HG02571 (cell line): ENCODE measurements at regions not wholly inside any gene's neighbourhood (a gene's known extent, or its start where the extent isn't known, plus 50 kb on each side); places are given as distances from the start of the nearest gene placed in this dataset.

Experiments
- ATAC-seq: cut with Tn5 transposase; IDR thresholded peaks from one replicate; pipeline ENCODE4 v1.9.1; 2021; ENCODE audit warnings: mild to moderate bottlenecking, moderate library complexity; ENCODE audit not compliant: unreplicated experiment

DNA sequence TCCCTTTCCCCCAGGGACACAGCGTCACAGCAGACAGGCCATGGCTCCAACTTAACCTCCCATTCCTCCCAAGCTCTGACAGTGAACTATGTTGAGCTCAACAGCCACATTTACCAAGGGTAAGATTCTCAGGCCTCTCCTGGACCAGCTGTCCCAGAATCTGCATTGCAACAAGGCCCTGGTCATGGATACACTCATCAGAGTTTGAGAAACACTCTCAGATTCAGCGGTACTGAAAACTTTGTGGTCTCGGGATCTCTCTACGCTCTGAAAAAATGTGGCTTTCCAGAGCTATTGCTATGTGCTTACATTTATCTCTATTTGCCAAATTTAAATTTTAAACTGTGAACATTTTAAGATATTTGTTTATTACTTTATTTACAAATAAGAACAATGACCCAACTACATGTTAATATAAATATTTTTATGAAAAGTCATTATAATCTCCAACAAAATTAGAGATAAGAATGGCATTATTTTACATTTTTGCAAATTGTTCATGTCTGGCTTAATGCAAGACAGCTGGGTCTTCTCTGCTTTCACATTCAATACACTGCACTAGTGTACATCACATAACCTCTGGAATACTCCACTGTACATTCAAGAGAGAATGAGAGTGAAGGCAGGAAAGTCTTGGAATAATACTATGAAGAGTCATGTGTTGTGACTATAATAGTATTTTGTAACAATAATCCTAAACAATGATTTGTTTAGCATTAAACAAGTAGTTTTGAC is 190.9 kb upstream of the PITRM1 start:
- no peak for ATAC-seq

DNA sequence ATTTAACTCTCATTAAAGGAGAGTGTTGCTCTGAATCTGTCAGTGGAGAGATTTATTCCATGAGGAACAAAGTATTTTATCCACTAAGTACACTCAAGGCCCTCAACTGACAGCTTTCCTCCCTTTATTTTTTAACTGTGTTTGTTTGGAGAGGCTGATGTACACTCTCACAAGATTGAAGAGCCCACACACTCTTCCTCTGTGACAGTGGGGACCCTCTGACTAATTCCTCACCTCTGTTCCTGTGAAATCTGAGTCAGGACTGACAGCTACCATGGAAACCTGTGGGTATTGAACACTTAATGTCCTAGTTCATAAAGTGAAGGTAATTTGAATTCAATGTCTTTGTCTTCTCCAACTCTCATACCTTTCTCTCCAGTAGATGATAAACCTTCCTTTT is 189.8 kb upstream of the PITRM1 start:
- no peak for ATAC-seq

DNA sequence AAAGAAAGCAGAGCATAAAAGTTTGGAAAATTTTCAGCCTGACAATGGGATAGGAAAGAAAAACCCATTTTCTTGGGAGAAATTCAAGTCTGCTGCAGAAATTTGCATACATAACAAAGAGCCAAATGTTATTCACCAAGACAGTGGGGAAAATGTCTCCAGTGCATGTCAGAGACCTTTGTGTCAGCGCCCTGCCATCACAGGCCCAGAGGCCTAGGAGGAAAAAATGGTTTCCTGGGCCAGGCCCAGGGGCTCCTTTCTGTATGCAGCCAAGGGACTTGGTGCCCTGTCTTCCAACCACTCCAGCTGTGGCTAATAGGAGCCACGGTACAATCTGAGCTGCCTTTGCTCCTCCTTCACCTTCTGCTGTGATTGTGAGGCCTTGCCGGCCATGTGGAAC is 189.1 kb upstream of the PITRM1 start:
- ATAC-seq = no peak

DNA sequence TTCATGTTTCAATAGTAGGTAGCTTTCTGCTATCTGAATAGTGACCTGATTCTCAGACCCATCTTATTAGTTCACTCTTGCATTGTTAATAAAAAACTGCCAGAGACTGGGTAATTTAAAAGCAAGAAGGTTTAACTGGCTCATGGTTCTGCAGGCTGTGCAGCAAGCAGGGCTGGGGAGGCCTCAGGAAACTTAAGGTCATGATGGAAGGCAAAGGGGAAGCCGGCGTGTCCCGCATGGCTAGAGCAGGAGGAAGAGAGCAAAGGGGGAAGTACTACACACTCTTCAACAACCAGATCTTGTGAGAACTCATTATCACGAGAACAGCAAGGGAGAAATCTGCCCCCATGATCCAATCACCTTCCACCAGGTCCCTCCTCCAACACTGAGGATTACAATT is 185.2 kb upstream of the PITRM1 start:
- ATAC-seq = no peak

DNA sequence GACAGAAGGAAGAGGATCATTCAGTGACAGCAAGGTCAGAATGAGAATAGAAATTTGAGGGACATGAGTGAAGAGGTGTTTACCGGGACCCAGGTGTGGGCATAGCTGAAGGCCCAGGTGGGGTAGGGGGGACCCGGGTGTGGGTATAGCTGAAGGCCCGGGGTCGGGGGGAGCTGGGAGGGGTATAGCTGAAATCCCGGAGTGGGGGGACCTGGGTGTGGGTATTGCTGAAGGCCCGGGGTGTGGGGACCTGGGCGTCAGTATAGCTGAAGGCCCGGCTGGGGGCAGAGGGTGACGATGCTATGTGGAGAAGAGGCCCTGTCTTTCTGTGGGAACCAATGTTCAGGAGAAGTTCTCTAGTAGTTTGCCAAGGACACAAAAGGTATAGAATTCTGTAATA is 183.0 kb upstream of the PITRM1 start:
- ATAC-seq = no peak

DNA sequence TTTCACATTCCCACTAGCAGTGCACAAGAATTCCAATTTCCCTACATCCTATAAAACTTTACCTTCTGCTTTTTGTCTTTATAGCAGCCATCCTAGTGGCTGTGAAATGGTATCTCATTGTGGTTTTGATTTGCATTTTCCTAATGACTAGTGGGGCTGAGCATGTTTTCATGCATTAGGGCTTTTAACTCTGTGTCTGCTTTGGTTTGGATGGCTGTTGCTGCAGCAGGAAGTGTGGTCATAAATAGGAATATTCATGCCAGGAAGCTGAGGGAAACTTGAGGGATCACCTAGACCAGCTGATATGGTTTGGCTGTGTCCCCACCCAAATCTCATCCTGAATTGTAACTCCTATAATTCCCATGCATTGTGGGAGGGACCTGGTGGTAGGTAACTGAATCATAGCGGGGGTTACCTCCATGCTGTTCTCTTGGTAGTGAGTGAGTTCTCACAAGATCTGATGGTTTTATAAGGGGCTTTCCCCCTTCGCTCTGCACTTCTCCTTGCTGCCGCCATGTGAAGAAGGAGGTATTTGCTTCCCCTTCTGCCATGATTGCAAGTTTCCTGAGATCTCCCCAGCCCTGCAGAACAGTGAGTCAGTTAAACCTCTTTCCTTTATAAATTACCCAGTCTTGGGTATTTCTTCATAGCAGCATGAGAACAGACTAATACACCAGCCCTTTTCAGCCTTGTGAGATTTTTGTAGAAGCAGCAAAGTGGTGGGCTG is 181.8 kb upstream of the PITRM1 start:
- ATAC-seq = no peak

DNA sequence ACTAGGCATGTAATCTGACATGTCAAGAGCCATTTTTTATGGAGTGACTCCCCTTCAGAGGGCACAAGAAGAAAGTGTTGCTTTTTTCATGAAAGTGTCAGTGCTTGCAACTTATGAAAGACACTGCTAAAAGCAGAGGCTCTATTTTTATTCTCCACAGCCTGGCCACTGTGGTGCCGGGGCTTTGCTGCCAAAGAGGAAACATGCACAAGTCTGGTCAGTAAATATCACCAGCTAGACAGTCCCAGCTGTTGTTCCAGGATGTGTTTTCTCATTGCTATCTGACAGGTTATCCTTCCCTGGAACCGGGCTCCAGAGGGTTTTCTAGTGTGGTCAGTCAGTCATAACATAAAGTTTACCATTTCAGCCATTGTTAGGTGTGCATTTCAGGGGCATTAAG is 180.7 kb upstream of the PITRM1 start:
- no peak for ATAC-seq

DNA sequence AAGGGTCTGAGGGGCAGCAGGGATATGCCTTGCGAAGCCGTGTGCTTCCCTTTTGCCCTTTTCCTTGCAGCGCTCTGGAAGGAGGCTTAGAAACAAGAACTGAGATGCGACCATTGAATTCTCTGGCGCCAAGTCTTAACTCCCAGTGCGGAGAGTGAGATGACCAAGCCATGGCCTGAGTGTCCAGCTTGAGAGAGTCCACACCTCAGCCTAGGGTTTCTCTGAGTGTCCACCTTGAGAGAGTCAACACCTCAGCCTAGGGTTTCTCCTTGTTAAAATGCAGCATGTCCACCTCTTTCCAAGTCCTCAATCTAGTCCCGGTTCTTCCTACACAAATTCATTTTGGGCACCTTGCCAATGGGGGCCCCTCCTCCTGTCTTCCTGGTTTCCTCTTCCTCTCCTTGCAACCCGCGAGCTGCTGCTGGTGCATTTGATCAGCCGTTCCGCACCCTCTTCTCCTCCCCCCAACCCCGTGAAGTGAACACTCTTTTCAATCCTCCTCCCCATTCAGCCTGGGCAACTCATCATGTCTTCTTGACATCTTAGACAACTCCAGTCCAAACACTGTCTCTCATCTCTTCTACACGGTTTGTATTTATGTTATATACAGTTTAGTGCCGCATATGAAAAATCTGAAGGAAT is 178.2 kb upstream of the PITRM1 start:
- no peak for ATAC-seq

DNA sequence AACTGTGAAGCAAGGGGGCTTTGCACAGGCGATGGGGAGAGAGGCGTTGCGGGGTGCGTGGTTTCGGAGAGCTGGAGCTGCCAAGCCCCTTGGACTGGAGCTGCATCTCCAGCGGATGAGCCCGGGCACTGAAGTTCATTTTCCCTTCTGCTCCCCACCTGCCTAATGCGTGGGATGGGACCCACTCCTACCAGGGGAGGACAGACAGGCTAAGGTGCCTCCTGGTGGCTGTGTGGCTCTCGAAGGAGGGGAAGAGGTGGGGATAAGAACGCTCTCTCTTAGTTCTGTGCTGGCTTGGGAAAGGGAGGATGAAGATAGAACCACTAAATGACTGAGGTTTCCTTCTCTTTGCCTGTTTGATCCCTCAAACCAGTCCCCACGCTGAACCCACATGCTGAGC is 177.6 kb upstream of the PITRM1 start:
- no peak for ATAC-seq

DNA sequence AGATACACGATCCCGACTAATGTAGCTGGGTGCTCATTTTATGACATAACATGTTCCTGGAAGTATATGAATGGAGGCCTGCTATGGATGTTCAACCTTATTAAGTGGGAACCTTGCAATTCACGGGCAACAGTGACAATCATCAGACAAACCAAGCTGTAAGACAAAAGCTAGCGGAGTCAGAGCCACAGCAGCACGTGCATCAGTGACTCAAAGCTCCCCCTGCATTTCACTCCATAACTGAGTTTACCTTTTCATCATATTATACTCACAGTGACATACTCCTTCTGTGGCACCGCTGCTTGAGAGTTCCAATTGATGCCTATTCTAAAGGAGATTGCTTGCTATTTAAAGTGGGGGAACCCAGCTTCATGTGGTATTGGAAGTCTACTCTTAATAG is 176.0 kb upstream of the PITRM1 start:
- ATAC-seq = no peak

DNA sequence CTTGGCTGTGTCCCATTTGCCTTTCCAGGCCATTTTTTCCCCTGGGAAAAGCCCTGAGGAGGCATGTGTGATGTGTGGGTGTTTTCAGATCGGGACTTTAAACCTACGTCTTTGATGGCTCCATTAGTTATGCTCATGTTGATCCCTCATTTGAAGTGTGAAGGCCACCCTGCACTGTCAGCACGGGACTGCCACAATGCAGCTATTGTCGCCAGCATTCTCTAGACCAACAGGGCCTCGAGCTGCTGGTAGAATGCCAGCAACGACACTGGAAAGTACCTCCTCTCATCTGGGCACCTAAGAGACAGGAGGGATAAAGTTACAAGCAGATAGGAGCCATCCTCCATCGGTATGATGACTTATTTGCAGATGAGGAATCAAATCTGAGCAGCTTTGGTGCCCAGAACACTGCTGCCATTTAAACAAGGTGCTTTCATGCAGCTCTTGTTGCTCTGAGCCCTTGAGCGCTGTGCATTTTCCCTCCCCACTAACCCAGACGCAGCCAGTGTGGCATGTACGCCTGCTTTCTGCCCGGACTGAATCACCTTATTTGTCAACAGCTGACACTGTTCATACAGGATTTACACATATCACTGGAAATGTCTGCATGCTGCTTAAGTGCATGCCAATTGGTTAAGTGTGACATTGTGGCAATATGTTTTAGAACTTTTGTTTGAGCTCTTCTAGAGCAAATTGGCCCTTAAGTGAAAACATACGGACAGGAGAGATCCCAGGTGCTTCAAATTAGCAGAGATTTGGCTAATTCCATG is 175.0 kb upstream of the PITRM1 start:
- no peak for ATAC-seq

DNA sequence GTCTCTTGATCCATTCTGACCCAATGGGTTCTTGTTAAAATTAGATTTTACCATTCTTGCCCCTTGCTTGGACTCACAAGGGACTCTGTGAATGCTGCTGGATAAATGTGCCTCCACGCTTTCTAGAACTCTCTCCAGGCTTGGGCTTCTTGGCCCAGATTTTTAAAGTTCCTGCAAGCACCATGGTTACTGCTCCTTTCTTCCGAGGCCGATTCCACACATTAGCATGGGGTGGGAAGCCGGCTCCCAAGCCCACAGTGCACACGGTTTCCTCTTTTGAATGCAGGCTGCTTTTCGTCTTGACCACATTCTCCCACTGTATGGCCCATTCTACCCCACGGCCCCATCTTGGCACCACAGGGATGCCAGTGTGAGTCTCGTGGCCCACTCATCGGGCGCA is 174.3 kb upstream of the PITRM1 start:
- ATAC-seq = no peak

DNA sequence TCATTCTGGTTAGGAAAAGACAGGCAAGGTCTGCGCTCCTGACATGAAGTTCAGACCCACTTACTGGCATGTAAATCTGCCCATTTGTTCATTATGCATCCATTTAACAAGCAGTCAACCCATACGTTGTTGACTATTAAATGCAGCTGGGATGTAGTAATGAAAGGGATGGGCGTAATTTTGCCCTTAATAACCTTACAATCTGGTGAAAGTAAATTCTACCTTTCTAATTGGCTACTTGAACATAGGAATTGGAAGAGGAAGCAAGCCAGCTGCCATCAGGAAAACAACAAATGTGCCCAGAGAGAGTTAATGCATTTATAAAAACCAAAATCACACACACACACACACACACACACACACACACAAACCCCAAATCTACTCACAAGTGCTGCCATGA is 170.2 kb upstream of the PITRM1 start:
- ATAC-seq = no peak

DNA sequence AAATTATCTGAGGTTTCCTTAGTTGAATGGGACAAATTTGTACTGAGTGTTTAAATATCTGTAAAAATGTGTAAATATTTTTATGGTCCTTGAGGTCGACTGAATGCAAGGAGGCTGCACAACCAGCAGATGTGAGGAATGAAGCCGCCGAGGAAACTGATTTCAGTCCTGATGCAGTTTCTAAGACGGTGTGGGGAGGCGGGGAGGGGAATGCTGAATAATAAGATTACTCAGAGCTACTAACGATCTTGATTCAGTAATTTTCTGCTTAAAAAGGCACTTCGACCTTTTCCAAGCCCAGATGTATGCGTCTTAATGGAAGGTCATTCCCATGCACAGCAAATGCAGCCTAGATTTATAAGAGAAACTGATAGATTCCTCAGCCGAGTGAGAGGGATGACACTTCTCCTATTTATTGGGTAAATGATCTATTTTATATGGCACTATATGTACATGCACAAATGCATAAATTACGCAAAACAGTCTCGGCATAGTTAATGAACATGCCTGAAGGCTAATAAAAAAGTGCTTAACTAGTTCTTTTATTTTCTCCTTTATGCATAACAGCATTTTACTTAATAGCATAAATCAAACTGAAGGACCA is 167.6 kb upstream of the PITRM1 start:
- ATAC-seq = no peak

DNA sequence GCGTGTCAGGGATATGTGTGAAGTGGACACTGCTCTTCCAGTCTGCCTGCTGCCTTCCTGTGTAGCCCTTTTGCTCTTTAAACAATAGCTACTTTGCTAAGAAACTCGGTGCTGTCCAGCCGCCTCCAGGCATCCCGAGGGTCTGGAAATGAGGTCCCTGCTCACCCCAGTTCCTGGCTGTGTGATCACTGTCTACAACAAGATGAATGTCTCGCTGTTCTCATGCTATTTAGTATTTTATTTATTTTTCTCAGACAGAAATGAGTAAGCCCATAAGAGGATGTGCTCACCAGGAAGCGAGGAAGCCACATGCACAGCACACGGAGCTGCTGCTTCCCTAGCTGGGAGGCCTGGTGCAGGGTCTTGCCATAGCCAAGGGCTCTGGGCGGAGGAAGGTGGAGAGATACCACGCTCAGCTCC is 167.0 kb upstream of the PITRM1 start:
- no peak for ATAC-seq

DNA sequence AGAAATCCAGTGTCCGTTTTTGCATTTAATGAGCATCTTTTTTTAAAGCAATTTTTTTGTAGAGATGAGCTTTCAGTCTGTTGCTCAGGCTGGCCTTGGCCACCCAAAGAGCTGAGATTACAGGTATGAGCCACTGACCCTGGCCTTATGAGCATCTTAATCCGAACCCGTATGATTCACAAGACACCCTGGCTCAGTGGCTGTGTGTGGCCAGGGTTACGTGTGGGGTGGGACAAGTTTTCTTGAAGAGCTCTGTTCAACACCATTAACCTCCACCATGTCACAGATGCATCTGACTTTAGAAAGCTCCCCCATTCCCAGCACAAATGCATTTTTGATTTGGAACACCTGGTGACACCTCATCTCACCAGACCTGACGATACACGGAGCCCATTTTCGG is 166.5 kb upstream of the PITRM1 start:
- ATAC-seq = no peak

DNA sequence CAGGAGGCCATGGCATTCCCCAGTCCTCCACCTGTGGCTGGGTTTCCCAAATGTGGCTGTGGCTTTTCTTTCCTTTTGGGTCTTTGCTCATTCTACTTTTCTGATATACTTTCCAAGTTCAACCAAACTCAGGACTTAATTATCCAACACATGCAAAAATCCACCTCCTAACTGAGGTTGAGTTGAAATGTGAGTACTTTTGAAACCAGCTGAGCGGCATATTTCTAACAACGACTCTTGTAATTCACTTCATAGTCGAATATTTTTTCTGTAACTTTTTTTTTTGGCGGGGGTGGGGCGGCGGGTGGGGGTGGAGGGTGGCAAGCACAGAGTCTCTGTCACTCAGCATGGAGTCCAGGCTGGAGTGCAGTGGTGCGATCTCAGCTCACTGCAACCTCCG is 165.2 kb upstream of the PITRM1 start:
- no peak for ATAC-seq

DNA sequence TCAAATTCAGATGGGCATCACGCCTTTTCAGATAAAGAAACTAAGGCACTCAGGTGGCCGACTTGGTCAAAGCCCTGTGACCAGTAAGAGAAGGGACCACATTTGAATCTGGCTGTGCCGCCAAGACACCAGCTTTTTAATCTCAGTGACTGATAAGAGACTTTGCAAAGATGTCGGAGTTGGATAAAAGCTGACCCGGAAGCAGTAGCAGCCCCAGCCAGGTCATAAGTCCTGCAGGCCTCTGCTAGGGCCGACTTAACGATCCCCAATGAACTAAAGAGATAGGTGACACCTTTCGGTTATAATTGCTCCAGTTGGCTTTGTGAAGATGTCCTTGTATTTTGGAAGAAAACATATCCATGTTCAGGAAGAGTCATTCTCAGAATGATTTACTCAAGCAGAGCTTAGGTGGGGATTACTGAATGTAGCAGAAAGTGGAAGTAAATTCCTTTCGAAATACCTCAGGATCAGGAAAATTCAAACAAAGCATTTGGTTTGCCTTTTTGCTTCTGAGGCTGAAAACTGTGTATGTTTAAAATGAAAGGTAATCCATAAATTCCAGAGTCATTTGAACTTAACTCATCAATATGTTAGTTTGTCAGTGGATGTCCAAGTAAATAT is 164.2 kb upstream of the PITRM1 start:
- ATAC-seq = no peak

DNA sequence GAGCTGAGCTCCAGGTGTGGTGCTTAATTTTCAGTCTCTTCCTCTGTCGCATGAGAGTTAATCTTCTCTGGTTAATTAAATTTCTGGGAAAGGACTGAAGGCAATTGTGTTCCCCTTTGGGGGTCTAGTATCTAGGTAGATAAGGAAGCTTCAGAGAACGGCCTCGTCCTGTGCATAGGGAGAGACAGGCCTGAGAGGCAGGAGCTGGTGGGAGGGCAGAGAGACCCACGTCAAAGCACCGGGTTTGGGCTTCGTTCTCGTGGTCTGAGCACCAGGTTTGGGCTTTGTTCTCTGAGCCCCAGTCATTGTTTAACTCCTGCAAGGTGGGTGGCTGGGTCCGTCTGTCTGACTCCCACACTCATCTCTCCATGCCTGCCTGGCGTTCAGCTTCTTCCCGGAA is 160.8 kb upstream of the PITRM1 start:
- no peak for ATAC-seq

DNA sequence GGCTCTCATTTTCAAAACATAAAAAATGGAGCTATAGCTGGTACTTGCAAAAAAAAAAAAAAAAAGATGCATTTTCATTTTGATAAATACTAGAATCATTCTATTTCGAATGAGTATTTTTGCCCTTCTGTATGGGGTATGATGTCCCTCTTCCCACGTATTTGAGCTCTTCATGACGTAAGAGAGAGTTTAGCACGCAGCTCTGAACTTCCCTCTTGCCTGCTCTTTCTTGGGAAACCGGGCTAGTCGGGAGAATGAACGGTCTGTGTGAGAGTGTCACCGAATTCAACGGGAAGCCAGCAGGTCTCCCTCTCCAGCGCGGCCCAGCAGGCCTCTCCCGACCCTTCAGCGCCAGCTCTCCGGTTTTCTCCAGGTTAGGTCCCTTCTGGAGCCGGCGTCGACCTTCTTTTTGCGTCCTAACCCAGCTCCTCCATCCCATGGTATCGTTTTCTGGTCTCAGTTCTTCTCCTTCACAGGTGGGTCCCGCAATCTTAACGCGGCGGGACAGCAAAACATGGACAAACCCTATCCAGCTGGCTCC is 159.2 kb upstream of the PITRM1 start:
- no peak for ATAC-seq
